Central memory CD4-positive, alpha-beta T cell (primary cell): ENCODE measurements at regions not wholly inside any gene's neighbourhood (a gene's known extent, or its start where the extent isn't known, plus 50 kb on each side); places are given as distances from the start of the nearest gene placed in this dataset.

Experiments used
- DNase-seq: peaks from one replicate; pipeline ENCODE4 v3.0.0; 2022

DNA sequence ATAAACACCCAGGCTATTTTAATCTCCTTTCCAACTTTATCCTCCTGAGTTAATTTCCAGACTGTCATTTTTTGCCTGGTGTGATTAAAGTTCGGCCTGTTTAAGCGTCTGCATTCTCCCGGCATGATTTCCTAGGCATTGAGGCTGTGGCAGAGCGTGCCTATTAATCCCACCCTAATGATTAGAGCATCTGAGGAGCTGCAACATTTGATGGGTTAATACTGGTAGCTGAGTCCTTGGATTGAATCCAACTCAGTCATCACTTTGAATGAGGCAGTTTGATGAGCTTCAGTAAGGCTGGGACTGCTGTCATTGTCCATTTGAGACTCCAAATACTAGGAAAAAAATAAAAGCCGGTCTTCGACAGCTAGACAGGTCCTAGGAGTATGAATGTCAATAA is 882.5 kb downstream of the SLC4A3 start:
- no peak for DNase-seq

DNA sequence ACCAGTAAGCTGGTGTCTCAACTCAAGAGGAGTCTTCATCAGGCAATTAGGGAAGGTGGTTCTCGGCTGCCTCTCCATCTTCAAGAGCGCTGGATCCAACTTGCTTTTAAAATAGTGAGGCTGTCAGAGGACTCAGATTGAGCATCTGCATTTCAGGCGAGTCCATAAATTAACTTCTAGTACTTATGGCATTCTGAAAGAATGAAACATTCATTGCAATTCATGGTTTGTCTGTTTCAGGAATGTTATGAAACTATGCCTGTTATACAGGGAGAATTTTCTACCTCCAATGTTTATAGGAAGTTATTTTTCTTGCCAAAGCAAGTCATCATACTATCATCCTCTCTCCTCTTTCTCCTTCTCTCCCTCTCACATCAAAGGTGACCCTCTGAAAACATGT is 883.2 kb downstream of the SLC4A3 start:
- no peak for DNase-seq

DNA sequence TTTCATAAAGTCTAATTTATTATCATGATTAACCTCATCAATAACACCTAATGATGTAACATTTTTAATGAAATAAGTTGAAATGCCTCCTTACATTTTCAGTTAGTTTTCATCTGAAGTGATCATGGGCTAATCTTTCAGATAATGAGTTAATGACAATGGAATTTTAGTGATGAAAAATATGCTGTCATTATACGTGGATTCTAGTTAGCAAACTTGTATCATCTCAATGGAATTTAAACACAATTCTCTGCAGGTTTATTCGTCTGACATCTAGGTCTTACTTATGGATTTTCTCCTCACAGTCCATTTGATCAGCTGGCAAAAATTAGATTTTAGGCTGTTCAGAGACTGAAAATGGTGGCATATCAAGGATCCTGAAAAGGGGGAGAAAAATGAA is 885.0 kb downstream of the SLC4A3 start:
- no peak for DNase-seq

DNA sequence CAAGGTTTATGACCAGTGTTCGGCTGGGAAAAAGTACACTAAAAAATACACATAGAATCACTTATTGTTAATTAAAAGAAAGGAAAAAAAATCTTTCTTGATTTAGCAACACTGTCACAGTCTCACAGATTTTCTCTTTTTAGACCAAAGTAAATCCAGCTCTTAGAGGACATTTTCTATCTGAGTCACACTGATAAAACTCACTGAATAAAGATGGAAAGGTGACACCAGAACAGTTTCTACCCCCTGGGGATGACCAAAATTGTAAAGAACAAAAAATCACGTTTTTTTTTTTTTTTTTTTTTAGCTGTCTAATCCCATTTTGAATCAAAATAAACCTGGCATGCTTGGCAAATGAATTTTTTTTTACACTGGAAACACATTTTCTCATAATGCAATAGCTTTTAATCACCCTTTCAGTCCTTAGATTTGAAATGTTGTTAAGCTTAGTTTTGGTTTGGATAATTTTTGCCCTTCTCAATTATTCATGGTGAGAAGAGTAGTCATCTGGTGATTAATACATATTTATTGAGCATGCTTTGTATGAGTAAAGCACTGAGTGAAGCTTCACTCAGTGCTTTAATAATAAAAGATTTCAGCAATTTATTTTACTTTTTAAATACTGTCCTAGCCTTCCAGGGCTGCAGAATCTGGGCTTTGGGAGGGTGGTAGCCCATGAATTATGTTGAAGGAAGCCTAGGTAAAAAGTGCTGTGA is 886.3 kb downstream of the SLC4A3 start:
- DNase-seq, result no peak

DNA sequence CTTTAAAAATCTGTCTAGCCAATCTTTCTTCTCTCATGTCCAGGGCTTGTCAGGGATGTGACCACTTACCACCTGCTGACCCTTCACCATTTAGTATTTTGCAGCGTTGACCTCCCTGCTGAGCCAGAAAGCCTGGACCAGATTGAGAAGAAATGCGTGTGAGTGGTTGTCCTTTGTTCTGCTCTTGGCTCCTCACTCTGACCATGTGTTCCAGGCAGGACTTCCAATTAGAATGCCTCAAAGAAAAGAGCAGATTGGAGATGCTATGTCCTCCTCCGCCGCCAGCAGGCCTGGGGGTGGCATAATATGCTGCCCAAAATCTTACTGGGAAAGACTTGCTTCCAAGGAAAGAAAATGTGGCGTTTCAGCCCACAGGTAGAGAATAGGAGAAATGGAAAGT is 894.1 kb downstream of the SLC4A3 start:
- no peak for DNase-seq

DNA sequence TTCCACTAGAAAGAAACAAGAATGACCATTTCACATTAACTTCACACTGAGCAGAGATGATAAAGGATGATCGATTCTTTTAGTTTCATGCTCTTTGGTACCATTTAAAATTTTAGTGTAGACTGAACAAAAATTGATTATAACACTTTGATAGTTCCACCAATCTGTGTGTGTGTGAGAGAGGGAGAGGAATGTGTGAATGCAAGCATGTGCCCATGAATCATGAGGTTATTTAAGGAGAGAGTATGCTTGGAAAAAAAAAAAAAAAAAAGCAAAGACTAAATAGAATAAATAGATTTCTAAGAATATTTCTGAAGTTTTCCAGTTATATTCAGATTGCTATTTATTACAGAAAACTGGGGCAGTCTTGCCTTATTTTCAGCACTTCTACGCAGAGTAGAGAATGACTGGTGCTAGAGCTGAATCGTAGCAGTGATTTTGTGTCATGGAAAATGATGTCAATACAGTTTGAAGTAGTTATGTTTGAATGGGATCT is 900.8 kb downstream of the SLC4A3 start:
- DNase-seq, result no peak

DNA sequence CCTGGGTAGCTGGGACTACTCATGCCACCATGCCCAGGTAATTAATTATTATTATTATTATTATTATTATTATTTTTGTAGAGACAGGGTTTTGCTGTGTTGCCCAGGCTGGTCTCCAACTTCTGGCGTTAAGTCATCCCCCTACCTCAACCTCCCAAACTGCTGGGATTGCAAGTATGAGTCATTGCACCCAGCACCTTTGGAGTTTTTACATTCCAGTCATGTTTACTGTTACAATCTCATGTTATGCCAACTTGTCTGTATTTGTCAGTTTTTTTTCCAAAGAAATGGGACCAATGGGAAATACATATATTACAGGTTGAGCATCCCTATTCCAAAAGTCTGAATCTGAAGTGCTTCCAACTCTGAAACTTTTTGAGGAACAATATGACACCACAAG is 903.8 kb downstream of the SLC4A3 start:
- no peak for DNase-seq

DNA sequence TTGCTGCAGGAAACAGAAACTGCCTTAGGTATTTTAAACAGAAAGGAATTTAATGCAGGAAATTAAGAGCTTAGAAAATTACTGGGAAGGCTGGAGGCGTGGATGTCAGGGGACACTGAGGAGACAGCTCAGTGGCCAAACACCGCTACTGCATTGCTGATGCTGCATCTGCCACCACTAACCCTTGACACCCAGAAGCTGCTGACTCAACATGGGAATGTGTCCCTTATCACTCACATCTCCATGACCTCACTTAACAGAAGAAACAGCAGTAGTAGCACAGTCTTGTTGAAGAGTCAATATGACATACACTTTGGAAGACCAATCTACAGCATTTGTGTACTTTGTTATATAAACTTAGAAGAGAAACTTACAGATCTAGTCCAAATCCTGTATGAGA is 906.1 kb downstream of the SLC4A3 start:
- DNase-seq, result no peak

DNA sequence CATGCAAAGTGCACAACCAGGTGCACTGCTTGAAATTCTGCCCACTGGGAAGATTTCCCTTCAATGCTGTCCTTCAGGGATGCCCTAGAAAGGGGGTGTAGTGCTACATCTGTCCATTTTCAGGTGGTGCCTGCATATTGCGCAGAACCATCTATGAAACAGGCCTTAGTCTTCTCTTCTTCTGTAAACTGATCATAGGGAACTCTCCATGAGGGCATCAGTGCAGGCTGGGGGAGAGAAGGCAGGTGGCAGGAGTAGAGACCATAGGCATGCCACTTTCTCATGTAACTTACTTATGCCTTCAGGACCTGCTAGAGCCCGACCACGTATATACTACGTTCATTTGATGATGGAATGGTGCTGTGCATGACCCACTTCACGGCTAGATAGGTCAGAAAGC is 912.1 kb downstream of the SLC4A3 start:
- no peak for DNase-seq

DNA sequence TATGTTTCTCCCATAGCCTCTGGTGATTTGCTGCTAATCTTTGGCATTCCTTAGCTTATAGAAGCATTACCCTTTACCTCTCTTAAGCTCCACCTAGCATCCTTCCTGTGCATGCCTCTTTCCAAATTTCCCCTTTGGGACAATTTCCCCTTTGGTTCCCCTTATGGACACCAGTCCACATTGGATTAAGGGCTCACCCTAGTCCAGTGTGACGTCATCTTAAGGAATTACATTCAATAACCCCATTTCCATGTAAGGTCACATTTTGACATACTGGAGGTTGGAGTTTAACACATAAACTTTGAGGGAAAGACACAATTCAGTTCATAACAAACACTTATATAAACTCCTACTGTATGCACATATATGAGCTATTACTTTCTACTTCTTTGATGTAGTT is 916.6 kb downstream of the SLC4A3 start:
- DNase-seq, result no peak

DNA sequence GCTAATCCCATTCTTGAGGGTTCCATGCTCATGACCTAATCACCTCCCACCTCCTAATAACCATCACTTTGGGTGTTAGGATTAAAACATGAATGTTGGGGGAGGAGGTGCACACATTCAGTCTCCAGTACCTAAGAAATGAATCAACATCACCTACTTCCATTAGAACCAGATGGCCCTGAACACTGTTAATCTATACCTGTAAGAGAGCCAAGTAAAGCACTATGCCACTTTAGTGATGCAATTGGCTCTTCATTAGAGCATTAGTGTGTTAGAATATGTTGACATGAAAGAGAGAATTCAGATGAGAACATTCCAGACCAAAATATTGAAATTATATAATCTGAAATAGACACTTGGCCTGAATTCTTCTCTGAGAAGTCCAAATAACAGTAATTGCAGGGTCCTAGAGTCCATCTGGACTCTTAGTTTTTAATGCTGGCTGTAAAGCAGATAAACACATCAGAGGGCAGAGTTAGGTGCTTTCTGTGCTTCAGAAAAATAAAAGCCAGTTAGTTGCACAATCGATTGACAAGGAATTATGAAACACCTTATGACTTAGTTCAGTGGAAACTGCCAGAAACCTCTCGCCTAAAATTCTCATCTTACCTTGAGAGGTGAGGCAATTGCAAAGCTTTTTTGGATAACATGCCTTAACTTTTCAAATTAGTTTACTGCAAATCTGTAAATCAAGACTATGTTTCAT is 923.7 kb downstream of the SLC4A3 start:
- DNase-seq, result no peak

DNA sequence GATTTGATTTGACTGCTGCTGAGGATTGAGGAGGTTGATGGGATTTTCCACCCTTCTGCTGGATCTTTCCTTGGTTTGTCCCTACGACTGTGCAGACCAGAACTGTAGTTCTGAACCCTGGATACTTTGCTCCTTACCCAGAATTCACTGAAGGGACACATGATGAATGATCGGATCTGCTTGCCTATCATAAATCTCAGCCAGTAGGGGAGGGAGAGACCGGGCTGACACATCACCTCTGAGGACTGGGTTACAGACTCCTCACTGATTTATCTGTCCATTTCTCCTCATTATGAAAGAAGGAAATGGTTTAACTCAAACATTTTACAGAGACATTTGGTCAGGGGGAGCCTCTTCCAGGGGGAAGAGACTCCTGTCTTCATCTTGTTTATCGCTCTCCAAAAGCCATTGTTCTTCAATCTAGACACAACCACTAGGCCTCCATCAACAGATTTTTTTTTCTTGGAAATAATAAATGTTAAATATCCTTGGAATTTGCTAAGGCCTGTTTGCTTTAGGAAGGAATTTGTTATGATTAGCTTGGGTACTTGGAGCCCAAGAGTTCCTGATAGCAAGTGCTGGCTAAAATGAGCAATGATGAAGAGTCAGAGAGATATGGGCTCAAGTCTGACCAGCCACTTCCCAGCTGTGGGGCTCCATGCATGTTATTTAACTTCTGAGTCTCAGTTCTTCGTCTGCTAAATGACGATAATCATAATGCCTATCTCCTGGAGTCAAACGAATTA is 925.5 kb downstream of the SLC4A3 start:
- no peak for DNase-seq

DNA sequence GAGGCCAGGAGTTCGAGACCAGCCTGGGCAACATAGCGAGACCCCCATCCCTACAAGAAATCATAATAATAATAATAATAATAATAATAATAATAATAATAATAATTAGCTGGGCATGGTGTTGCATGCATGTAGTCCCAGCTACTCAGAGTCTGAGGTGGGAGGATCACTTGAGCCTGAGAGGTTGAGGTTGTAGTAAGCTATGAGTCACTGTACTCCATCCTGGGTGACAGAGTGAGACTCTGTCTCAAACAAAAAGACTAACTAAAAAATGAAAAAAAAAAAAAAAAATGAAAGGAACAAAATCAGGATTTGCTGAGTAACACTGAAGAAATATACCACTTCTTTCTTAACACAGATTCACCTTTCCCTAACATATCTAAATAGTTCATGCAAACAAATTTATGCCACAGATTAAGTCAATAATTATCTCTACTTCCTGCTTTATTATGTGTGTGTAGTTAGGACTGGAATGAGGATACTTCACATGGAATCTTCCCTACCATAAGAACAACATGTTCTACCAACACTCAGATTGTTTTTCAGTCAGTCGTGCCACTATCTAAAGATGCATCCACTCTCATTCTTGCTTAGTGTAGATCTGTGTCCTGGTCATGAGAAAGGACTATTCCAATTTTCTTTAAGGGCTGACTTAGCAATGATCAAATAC is 928.7 kb downstream of the SLC4A3 start:
- DNase-seq, result no peak

DNA sequence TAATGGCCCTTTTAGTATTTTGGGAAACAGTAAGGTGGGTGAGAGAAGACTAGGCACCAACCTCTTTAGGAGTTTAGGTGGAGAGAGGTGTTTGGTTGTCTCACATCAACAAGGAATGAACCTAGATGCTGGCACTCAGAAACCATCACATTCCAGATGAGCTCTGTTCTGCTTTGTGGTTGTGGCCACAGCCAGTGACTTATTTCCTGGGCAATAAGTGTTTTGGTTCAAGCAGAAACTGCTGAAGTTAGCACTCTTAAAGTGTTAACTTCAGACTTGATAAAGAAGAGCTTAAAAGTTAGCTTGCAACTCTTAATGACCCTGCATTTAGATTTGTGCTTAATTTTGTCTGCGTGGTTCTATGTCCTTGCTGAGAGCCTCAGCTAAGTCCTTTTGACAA is 929.2 kb downstream of the SLC4A3 start:
- no peak for DNase-seq

DNA sequence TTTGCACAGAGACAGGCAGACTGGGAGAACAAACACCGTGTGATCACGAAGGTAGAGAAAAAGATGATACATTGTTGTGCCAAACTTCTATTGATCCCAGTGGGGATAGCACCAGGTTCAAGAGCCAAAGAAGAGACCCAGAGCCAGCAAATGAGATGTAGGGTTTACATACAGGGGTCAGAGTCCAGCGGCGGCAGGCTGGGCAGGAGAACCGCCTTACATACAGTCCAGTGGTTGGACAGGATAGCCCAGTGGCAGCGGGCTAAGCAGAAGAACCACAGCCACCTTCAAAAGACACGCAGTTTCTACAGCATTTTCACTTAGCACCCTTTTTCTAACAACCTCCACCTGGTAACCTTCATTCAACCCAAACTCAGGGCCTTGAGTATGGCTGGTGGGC is 932.8 kb downstream of the SLC4A3 start:
- DNase-seq, result no peak

DNA sequence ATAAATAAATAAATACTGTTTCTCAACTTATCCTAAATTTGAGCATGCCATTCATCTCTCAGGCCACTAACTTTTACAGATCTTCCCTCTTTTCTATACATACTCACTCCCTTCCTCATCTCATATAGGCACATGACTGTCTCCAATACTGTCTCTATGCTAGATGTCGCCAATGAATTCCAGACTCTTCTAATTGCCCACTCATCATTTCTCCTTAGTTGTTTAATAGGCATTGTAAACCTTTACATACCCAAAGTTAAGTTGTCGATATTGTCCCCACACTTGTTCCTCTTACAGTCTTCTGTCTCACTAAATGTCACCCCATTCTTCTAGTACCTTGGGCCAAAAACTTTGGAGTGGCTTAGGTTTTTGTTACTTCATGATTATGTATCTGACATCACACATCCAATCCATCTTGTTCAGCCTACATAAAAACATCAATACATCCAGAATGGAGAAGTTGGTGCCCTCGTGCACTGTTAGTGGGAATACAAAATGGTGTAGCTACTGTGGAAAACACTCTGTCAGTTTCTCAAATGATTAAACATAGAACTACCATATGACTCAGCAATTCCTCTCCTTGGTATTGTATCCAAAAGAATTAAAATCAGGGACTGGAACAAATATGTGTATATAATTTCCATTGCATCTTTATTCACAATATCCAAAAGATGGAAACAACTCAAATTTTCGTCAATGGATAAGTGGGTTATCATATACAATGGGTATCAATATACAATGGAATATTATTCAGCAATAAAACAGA is 935.1 kb downstream of the SLC4A3 start:
- no peak for DNase-seq

DNA sequence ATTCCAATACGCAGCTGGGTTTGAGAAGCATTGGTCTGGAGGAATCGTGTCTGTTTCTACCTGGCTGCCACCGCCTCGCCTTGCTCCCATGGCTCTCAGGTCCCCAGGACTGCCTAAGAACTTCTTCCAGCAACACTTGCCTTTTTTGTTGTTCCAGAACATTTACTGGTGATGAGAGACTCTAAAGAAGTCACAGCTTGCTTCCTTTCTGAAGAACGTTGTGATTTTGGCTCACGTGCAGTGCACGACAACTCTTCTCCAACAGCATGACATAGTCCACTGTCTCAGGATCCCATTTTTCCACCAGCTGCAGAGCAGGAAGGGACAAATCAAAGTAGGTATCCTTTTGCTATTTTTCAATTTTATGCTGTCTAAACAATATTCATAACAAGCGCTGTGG is 940.9 kb downstream of the SLC4A3 start:
- DNase-seq, result no peak

DNA sequence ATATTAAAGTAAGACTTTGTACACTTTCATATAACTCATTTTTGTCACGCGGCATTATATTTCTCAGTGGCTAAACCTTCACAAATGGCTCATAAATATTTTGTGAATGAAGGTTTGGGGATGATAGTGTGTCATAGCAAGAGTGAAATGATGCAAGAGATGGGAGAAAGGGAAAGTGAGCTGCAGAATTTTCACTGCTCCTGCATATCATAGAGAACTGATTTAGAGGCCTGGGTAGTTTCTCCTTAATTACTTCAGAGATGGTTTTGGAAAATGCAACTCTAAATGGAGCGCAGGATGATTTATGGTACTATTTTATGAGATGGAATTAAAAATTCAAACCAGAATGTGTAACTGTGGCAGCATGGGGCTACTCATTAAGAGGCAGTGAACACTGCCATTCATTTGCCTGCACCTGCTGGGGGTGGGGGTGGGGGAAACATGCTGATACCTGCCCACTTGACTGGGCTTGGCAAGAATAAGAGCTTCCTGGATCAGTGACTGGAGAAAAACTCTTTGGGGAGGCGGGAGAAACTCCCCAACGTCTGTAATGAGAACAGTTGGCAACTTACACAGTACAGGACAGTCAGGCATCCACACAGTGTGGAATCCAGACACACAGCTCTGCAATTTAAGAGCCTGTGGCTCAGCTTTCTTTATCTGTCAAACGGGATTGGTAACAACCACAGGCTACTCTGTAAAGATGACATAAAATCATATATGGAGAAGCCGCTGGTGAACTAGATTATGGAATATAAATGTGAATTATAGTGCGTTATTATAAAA is 941.9 kb downstream of the SLC4A3 start:
- no peak for DNase-seq

DNA sequence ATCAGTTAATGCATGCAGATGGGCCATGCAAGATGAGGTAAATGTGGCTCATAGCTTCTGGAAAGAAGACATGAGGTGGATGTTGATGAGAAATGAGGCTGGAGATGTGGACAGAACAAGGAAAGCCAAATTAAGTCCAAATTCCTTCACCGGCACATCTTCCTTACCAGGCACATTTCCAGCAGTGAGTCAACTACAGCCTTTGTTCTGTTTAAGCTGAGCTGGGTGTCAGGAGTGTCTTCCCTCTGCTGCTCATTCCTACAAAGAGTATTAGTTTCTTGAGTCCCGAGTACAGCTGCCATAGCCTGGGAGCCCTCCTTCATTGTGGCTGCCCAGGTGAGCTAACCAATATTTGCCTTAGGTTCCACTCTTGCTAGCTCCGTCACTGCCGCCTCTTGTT is 945.0 kb downstream of the SLC4A3 start:
- DNase-seq, result no peak

DNA sequence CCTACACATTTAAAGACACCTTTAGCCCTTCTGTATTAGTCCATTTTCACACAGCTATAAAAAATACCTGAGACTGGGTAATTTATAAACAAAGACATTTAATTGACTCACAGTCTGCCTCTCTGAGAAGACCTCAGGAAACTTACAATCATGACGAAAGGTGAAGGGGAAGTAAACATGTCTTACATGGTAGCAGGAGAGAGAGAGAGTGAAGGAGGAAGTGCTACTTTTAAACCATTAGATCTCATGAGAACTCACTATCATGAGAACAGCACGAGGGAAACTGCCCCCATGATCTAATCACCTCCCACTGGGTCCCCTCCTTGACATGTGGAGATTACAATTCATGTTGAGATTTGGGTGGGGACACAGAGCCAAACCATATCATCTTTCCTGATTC is 946.6 kb downstream of the SLC4A3 start:
- no peak for DNase-seq

DNA sequence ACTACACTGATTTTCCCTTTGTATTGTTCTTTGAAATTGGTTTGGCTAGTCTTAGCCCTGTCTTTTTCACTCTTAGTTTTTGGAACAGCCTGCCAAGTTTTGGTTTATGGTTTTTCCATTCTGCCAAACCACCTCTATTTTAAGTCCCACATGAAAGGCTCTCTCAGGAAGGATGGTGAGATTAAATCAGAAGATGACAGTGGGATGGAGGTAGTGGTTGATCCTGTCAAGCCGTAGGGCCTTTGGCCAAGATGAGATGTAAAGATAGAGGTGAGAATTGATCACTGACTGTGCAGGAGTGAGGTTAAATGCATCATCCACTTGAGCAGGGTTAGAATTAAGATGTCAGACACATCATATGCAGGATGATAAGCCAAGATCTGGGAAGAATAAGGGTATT is 948.5 kb downstream of the SLC4A3 start:
- no peak for DNase-seq

DNA sequence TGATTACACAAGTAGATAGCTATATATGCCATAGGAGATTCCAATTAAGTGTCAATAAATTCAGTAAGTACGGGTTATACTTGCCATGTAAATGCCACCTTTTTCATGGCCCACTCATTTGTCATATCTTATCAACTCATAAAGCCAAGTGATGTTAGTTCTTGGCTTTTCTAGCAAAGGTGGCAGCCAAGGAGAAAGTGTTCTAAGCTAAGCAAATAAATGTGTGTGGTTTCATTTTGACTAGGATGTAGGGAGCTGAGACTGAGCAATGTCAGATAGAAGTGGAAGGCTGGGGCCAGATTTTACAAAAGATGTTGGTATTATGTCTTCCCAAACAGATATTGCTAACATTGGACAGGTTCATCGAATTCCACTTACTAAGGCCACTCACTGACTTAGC is 952.0 kb downstream of the SLC4A3 start:
- no peak for DNase-seq
